Testis (tissue), 2 donors: ENCODE measurements at regions not wholly inside any gene's neighbourhood (a gene's known extent, or its start where the extent isn't known, plus 50 kb on each side); places are given as distances from the start of the nearest gene placed in this dataset.

ENCODE experiments used
- CTCF ChIP-seq, 3 experiments: fragments of 450-650 bp in 2 of 3; fragments of 200-600 bp in 1 of 3; sonication (generic) in 1 of 3; IDR thresholded peaks; one replicate each; pipeline ENCODE4 v1.5.1; 2016 to 2019; ENCODE audit warnings: antibody characterized with exemption in 3 of 3, mild to moderate bottlenecking in 2 of 3, moderate library complexity in 1 of 3
- POLR2A ChIP-seq: fragments of 450-650 bp; IDR thresholded peaks from one replicate; pipeline ENCODE4 v1.6.1; 2017; ENCODE audit warnings: antibody characterized with exemption, mild to moderate bottlenecking, moderate library complexity

DNA sequence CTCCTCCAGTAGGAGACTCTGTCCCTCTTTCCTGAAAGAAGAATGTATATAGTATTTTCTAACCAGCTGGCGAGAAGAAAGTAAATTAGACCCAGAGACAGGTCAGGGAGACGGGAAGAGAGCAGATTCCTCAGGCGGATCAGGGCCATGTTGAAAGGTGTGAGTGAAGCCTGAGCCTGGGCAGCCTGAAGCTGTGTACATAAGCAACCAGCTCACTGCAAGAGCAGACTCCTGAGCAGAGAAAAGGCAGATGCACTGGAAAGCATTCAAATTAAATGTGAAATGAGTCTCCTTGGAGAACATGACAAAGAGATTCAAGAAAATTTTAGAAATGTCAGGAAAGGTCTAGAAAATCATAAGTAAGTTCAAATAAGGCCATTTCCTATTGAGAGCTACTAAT is 165.8 kb downstream of the GOLIM4 start:
- TF ChIP-seq CTCF (IDR thresholded peaks at IDR 0.05) (no peak), POLR2A (no peak)
